GM18505 (cell line): ENCODE measurements at regions not wholly inside any gene's neighbourhood (a gene's known extent, or its start where the extent isn't known, plus 50 kb on each side); places are given as distances from the start of the nearest gene placed in this dataset.
"Not testable (repeated sequence)": the region's sequence is repeated elsewhere in the genome, so short reads cannot be mapped to it uniquely, and the experiment has no call there.

Experiments used
- ATAC-seq: cut with Tn5 transposase; IDR thresholded peaks from one replicate; pipeline ENCODE4 v1.9.1; 2021; ENCODE audit not compliant: unreplicated experiment
- POLR2A ChIP-seq: IDR thresholded peaks from 4 replicates; pipeline ENCODE4 v1.6.1; 2011; ENCODE audit warnings: borderline replicate concordance; ENCODE audit not compliant: insufficient read depth, insufficient read length; ENCODE audit errors: extremely low read depth

DNA sequence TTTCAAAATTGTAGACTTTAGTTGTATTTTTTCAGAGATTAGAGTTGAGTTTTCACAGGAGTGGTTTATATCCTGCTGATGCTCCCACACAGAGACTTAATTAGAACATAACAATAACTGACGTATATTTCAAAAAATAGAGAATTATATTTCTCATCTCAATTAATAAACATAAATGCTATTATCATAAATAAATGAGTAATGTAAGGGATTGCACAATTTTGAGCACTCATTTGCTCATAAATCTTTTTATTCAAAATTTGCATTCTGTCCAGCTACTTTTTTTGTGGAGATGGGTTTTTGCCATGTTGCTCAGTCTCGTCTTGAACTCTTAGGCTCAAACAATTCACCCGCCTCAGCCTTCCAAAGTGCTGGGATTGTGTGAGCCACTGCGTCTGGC lies 515.7 kb upstream of the RORB start:
- ATAC-seq = no peak
- TF ChIP-seq POLR2A = no peak

DNA sequence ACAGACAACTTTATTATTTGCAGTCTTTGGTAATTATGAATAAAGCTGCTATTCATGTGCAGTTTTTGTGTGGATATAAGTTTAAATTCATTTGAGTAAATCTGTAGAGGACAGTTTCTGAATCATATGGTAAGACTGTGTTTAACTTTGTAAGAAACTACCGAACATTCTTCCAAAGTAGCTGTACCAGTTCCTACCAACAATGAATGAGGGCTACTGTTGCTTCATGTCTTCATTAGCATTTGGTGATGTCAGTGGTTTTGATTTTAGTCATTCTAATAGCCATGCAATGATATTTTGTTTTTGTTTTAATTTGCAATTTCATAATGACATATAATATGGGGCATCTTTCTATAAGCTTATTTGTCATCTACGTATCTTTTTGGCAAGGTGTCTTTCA lies 501.3 kb upstream of the RORB start:
- ATAC-seq = no peak
- TF ChIP-seq POLR2A = no peak

DNA sequence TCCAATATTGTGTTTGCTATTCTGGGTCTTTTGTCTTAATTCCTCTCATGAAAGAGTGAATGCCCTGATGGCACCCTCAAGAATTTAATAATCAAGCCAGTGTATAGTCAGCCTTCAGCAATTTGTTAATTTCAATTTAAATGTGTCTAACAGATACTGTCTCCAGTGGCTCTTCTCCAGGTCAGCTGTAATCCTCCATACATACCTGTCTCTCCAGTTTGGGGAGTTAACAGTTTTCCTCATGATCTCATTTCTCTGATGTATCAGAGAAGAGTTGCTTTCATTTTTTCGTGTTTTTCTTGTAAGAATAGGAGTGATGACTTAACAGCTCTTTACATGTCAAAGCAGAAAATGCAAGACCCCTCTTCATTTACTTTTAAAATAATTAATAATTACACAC lies 500.3 kb upstream of the RORB start:
- ATAC-seq = no peak
- no peak for TF ChIP-seq POLR2A

DNA sequence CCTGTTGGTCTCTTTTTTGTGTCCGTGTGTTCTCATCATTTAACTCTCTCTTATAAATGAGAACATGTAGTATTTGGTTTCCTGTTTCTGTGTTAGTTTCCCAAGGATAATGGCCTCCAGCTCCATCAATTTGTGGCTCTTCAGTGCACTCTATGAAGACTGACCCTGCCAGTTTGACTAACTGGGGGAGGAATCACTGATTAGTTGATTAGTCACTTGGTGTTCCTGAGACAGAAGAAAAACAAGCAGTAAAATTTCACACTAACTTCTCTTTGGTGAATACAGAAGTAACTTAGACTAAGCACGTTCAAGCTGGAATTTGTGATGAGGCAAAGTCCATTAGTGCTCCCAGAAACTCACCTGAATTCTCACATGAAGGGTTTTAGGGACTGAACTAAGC lies 495.8 kb upstream of the RORB start:
- ATAC-seq = no peak
- no peak for TF ChIP-seq POLR2A

DNA sequence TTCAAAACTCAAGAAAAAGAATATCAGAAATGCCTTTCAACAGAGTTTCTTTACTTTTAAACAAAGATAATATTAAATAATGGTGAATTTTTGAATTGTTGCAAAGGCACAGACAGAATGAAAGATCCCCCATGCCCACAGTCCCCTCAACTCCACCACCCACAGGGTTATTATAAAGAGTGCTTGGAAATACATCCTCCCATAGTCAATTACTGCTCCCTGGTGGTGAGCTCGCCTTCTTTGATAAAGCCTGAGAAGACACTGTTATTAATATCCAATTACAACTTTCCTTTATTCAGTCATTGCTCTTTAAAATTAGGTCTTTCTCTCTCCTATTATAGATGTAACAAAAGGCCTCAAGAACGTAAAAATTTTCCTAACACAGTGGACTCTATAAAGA lies 490.2 kb upstream of the RORB start:
- no peak for ATAC-seq
- TF ChIP-seq POLR2A = no peak

DNA sequence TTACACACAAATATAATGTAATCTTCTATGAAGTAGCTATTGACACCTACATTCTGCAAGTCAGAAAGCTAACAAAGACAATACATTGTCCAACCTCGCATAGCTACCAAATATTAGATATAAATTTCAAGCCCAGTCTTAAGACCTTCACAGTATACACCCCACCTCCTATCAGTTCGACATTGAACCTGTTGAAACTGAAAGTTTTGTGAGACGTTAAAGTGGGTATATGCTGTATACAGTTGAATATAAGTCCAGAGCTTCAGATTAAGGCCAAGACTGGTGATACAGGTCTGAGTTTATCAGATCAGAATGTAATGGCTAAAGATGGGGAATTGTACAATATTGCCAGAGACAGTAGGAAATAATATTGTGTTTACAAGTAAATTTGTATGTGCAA lies 489.3 kb upstream of the RORB start:
- ATAC-seq = no peak
- no peak for TF ChIP-seq POLR2A

DNA sequence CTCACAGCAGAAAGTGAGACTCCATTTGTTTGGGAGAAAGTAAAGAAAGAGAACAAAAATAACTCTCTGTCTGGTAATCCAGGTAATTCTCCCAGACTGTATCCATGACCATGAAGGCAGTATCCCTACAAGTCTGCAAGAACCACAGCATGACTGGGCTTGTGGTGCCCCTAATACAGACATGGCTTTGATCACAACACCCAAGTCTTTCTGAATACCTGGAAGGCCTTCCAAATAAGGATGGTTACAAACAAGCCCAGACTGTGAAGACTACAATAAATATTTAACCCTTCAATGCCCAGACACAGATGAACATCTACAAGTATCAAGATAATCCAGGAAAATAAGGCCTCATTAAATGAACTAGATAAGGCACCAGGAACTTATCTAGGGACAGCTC lies 481.1 kb upstream of the RORB start:
- no peak for ATAC-seq
- no peak for TF ChIP-seq POLR2A

DNA sequence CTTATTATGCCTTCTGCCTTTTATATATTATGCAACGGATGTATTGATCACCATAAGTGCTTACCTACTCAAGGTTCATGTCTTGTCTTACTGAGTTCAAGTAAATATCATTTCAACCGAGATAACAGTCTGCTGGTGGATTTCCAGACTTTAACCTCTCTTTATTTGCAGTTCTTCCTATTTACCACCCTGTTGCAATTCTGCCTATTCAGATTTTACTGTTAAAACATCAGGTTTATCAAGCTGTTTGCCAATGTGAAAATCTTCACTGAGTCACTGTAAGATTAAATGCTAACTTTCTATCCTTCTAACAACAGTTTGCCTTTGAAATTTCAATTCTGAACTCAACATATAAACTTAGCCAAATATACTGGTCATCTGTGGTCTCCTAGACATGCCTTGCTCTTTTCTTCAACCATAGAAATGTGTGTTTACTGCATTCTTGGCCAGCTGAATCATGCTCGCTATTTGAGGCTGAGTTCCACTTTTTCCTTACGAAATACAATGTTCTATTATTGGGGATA lies 471.7 kb upstream of the RORB start:
- no peak for ATAC-seq
- no peak for TF ChIP-seq POLR2A

DNA sequence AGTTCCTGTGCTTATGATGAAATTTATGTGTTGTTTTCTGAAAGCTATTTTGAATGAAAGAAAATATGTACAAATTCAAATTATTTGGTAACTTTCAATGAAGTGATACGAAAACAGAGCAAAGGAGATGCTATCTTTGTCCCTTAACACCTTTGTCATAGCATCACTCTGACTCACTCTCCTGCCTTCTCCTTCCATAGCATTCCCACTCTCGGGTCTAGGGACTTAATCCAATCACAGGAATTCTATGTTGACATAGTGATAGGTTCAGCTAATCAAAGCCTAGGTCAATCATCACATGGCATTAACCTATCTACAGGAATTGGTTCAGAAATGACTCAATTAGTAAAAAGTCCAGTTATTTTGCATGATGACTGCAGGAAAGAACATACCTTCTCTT lies 464.7 kb upstream of the RORB start:
- no peak for TF ChIP-seq POLR2A
- no peak for ATAC-seq

DNA sequence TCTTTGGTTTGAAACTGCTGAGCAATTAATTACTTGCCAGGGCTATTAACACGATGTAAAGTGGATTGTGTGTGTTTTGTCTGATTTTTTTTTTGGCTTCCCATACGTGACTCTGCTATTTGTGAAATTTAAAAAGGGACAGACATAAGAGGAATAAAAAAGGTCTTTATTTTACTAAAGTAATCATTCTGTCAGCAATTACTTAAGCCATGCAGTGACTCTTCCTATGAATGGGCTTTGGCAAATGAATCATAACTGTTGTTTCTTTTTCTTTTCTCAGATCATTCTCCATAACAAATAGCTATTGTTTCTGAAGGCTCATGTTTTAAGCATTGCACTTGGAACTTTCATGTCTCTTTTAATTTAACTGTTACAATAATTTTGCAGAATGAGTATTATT lies 461.3 kb upstream of the RORB start:
- no peak for ATAC-seq
- TF ChIP-seq POLR2A = no peak

DNA sequence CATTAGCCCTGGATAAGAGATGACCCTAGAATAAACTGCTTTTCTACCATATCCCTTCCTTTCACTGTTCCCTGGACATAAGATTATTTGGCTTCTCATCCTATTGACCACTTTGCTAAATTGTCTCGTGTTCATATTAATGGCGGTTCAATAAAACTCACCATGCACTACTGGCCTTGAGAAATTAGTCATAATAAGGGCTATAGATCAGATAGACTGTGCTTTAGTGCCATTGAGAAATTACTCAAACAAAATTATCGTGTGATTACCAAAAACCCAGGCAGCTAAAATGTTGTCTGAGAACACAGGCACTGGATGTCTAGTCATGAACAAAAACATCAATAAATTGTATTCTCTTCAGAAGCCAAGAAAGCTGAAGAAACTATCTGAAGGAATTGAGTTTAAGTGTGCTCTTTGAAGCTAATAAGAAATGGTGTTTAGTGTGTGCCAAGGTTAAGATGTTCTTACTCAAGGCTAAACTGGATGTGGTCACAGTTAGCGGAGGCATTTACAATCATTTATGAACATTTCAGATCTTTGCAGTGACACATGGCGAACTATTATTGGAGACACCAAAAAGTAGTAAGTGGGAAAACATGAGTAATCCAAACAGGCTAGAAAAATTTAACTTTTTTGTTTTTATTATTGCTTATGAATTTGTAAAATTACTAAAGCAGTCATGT lies 460.4 kb upstream of the RORB start:
- no peak for TF ChIP-seq POLR2A
- ATAC-seq = no peak

DNA sequence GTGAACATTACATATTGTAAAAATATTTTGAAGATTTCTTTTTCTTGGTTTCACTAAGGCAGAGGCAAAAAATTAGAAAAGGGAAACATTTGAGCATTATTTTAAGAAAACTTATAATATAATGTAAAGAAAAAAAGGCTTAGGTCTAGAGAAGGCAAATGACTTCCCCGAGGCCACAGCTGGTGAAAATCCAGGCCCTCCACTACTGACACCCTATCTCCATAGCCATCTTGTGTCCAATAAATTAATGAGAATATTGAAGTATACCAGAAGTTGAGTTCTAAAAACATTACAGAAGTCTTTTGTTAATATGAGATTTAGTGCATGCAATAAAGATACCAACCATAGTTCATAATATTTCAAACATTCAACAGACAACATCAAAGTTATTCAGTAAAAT lies 459.9 kb upstream of the RORB start:
- no peak for ATAC-seq
- no peak for TF ChIP-seq POLR2A

DNA sequence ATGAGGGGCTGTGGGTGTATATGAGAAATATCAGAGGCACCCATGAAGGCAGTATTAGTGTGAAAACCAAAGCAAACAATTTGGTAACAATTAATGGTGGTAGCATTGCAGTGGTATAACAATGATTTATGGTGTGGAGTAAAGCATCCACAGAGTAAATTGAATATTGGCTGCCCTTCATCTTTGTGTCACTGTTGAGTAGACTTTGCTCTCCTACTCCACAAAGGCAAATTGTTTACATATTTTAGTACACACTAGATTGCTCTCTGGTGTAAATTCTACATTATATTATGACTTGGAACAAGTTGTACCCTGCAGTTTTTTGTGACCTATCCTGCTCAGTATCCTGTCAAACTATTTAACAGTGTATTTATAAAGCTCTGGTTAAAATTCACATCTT lies 455.5 kb upstream of the RORB start:
- TF ChIP-seq POLR2A = no peak
- ATAC-seq = no peak

DNA sequence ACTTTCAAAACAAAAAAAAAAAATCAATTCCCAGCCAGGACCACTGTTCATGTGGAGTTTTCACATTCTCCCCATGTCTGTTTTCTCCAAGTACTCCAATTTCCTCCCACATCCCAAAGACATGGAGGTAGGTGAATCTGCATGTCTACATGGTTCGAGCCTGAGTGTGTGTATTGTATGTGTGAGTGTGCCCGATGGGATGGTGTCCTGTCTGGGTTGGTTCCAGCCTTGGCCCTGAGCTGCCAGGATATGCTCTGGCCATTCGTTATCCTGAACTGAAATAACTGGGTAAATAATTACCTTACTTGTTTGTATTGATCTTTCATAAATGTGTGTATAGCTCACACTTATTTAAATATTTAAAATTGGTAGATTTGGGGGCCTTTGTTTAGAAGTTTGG lies 452.3 kb upstream of the RORB start:
- no peak for TF ChIP-seq POLR2A
- ATAC-seq = no peak

DNA sequence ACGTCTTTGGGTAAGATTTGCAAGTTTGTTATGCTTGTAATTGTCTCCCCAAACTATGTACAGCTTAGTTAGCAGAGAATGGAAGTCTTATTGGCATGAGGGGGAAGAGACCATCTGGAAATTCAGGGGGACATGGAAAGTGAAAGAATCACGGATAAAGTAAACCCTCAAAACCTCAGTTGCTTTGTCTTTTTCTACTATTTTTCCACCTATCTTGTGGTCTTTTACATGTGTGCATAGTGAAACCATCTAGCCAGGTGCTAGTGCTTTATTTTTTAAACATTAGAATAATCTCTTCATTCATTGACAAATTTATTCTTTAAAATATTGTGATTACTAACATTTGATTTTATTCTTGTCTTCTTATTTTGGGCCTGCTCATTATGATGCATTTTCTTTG lies 441.1 kb upstream of the RORB start:
- ATAC-seq = no peak
- no peak for TF ChIP-seq POLR2A

DNA sequence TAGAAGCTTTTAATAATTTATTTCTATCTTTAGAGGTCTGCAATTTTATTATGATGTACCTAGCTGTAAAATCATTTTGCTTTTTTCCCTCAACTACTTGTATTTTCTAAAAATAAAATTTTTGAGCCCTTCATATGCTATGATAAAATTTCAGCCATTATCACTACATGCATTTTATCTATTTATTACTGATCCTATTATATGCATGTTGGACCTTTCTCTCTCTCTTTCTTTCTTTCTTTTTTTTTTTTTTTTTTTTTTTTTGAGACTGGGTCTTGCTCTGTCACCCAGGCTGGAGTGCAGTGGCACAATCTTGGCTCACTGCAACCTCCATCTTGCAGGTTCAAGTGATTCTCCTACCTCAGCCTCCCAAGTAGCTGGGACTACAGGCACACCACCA lies 440.1 kb upstream of the RORB start:
- not testable (repeated sequence) for ATAC-seq
